Motor neuron (in vitro differentiated cells): ENCODE measurements at regions not wholly inside any gene's neighbourhood (a gene's known extent, or its start where the extent isn't known, plus 50 kb on each side); places are given as distances from the start of the nearest gene placed in this dataset.
"Not testable (repeated sequence)": the region's sequence is repeated elsewhere in the genome, so short reads cannot be mapped to it uniquely, and the experiment has no call there.

Source experiments
- ATAC-seq, 8 experiments: fragments of 200-7000 bp; cut with Tn5 transposase; replicated peaks in 6 of 8; 2 replicates each; pipeline ENCODE4 v1.8.0; 2021; ENCODE audit warnings: mild to moderate bottlenecking in 8 of 8, moderate library complexity in 8 of 8
- H3K27ac ChIP-seq, 2 donors: fragments of 250-450 bp; sonication (Bioruptor Pico); 2 replicates each; pipeline ENCODE4 v1.9.0; 2021; ENCODE audit warnings: antibody characterized with exemption in 2 of 2, mild to moderate bottlenecking in 2 of 2, moderate library complexity in 1 of 2
- H3K4me1 ChIP-seq, 2 donors: fragments of 250-450 bp; sonication (Bioruptor Pico); replicated peaks in 1 of 2; 2 replicates each; pipeline ENCODE4 v1.6.1; 2021; ENCODE audit warnings: antibody characterized with exemption in 2 of 2, mild to moderate bottlenecking in 2 of 2, moderate library complexity in 1 of 2
- H3K4me3 ChIP-seq, 5 donors: fragments of 250-450 bp; sonication (Bioruptor Pico); 2 replicates each; pipeline ENCODE4 v1.9.0; 2021; ENCODE audit warnings: antibody characterized with exemption in 5 of 5, mild to moderate bottlenecking in 5 of 5, moderate library complexity in 4 of 5
- WGBS, 10 experiments: fragments of 450-650 bp; shearing (Covaris generic); methylation state at CpG; one replicate each; pipeline ENCODE4 v1.0.0; 2022; 5-methylcytosine and 5-hydroxymethylcytosine counted together
- in situ Hi-C, 9 experiments: fragments of 400-800 bp; cut with MboI; loops; one replicate each; pipeline ENCODE4 v1.15.0; 2021; ENCODE audit warnings: low sequenced_read_pairs in 9 of 9, low pct_unique_long_range_greater_than_20kb in 2 of 9; ENCODE audit not compliant: unreplicated experiment in 9 of 9

GRCh38 chr6:98044151-98044561 lies 761.1 kb upstream of the MMS22L start:
- WGBS, 10 experiments, result 14 to 80% (median 33%) methylated on average over 1 to 7 of the region's 7 CpGs; no CpG with 5 or more reads in 1 of the 10 experiments
- peak overlapping the region; percentile 42 to 58 for H3K27ac ChIP-seq
- H3K4me3 ChIP-seq, result no peak overlapping the region

DNA sequence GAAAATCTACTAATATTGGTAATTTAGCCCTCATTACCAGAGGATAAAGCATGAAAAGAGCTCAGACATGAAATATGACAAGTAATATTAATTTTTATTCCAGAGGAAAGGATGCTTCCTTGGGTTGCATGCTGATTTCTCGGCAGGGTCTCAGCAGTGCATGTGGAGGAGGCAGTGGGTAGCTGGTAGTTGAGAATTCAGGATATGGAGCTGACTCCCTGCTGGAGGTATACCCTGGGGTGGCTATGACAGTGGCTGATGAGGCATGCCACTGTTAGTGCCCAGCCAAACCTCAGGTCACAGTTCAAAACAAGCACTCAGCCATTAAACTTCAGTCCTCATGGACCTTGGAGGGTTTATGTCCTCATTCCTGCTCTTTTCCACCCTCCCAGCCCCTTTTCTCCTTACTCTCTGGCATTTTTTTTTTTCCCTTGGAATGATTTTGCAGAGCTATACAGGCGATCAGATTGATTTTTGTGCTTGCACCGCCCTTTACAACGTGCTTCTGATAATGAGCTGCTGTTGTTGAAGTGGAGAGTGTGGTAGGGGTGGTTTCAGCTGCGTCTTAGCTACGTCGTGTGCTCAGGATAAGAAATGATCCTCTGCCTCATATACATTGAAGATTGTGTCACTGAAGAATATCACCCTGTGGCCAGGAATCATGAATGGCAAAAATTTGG lies 761.9 kb upstream of the MMS22L start:
- WGBS, 10 experiments, result 3 to 82% (median 39%) methylated on average over 1 to 5 of the region's 7 CpGs; no CpG with 5 or more reads in 1 of the 10 experiments
- peak overlapping the region in 1 of 5 donors; percentile 4 for H3K4me3 ChIP-seq
- peak in 5 of 8 experiments; percentile 28 to 65 (median 50) for ATAC-seq
- H3K27ac ChIP-seq, result peak overlapping the region; percentile 42 to 58
- in situ Hi-C loops, result loop anchor here in 5 of 9 experiments (25.0 kb wide), 3 partner anchors 333 to 792 kb away; partner anchors contain the start of gene POU3F2 (in 2 of the 5)
- H3K4me1 ChIP-seq, result peaks cover 50 to 63% of the 10 kb centered on the region in 2 donors

More at GRCh38 chr6:98044151-98044561, 761.1 kb upstream of the MMS22L start:
- in situ Hi-C loops, result loop anchor here in 5 of 9 experiments (25.0 kb wide), 3 partner anchors 332 to 793 kb away; partner anchors contain the start of gene POU3F2 (in 2 of the 5)
- ATAC-seq, result peak in 5 of 8 experiments; percentile 67 to 83 (median 77)
- peaks cover 57 to 70% of the 10 kb centered on the region in 2 donors for H3K4me1 ChIP-seq

DNA sequence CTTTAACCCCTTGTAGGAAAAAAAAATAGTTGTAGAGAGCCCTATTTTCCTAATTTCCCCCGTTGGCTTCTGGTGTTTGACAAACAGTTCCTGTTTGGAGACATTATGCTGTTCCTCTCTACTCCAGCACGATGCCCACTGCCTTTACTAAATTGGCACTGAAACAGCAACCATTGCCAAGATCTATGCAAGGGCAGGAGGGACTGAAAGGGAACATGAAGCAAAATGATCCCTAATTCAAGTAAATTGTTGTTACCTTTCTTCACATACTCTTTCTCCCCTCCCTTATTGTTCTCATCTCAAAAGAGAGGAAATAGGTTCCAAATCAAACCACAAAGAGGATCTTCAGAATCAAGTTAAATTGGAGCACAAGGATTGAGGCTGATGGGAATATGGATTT lies 764.1 kb upstream of the MMS22L start:
- ATAC-seq, result no peak
- no peak overlapping the region for H3K4me3 ChIP-seq

DNA sequence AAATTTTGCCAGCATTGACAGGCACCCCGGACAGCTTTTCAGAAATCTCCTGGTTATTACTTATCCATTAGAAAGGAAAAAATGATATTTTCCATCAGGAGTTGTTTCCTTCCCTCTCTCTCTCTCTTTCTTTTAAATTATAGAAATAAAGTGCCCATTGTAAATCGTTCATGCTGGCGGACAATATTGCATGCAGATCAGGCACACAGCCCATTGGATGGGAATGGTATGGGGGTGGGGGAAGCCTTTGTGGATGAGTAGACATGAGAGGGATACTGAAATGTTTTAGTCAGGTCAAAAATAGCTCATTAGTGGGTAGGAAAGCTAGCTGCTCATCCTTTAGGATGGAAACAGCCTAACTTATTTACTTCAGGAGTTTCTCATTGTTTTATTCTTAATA lies 764.9 kb upstream of the MMS22L start:
- ATAC-seq, result no peak
- WGBS, 10 experiments, result 7 to 100% (median 78%) methylated on average over 1 to 3 of the region's 3 CpGs; no CpG with 5 or more reads in 1 of the 10 experiments
- Histone ChIP-seq H3K4me3 (no peak overlapping the region), H3K27ac (no peak overlapping the region), H3K4me1 (peaks cover 25 to 33% of the 10 kb centered on the region in 2 donors)
- in situ Hi-C loops, result loop anchor here in 5 of 9 experiments (25.0 kb wide), 3 partner anchors 336 to 789 kb away; partner anchors contain the start of gene POU3F2 (in 2 of the 5)

More for the DNA sequence above, 764.1 kb upstream of the MMS22L start:
- in situ Hi-C loops, result loop anchor here in 5 of 9 experiments (25.0 kb wide), 3 partner anchors 335 to 790 kb away; partner anchors contain the start of gene POU3F2 (in 2 of the 5)
- peaks cover 29 to 40% of the 10 kb centered on the region in 2 donors for H3K4me1 ChIP-seq
- H3K27ac ChIP-seq, result no peak overlapping the region
- 0 to 100% (median 80%) methylated on average over 1 to 2 of the region's 2 CpGs; no CpG with 5 or more reads in 1 of the 10 experiments for whole genome bisulfite sequencing, 10 experiments

DNA sequence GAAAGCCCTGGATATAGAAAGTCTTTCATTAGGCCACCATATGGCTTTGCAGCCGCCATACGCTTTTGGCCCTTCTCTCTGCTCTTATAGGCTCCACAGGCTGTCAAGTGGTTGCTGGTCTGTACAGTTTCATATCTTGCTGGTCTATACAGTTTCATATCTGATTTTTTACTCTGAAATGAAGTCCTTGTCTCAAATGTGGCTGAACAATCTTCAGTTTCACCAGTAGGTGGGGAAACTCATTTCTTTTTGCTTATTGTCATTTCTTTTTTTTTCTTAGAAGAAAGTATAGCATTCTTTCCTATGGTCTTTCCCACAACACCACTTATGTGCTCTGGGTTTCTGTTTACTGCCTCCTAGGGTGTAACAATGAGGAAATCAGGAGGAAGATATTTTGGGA lies 771.4 kb upstream of the MMS22L start:
- Histone ChIP-seq H3K4me1 (peaks cover 7 to 31% of the 10 kb centered on the region in 2 donors), H3K27ac (no peak overlapping the region), H3K4me3 (no peak overlapping the region)
- 34 to 100% (median 94%) methylated on average over 1 to 2 of the region's 2 CpGs; no CpG with 5 or more reads in 2 of the 10 experiments for WGBS, 10 experiments
- peak in 1 of 8 experiments; percentile 47 for ATAC-seq
- in situ Hi-C loops, result loop anchor here in 2 of 9 experiments (25.0 kb wide), 1 partner anchor 783 kb away; the partner anchor contains the start of gene POU3F2 (in 2 of the 2)

GRCh38 chr6:98056955-98057354 lies 773.9 kb upstream of the MMS22L start:
- Histone ChIP-seq H3K27ac (peak overlapping the region in 1 of 2 donors; percentile 17), H3K4me1 (peaks cover 7 to 31% of the 10 kb centered on the region in 2 donors), H3K4me3 (peak overlapping the region in 1 of 5 donors; percentile 0)
- peak in 5 of 8 experiments; percentile 58 to 81 (median 76) for ATAC-seq
- 0 to 24% (median 4%) methylated on average over 3 to 5 of the region's 5 CpGs; no CpG with 5 or more reads in 2 of the 10 experiments for WGBS, 10 experiments
- in situ Hi-C loops, result loop anchor here in 2 of 9 experiments (25.0 kb wide), 1 partner anchor 780 kb away; the partner anchor contains the start of gene POU3F2 (in 2 of the 2)

DNA sequence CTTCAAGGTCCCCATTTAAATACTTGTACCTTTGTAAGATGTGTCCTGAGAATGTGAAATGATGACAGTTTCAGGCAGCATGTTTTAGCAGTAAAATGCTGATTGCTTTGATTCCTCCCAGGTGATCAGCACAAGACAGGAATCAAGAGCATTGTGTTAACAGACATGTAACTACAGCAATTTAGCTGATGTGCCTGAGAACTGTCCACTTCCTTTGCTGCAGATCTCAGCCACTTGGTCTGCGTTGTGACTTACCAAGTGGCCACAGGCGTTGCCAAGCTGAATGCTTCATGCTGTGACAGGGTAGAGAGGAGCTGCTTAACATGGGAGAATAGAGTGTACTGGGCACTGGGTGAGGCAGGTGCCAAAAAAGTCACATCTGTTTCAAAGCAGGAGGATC lies 767.0 kb upstream of the POU3F2 start:
- Histone ChIP-seq H3K4me1 (no peaks in the 10 kb centered on the region), H3K27ac (no peak overlapping the region), H3K4me3 (no peak overlapping the region)
- no peak for ATAC-seq
- in situ Hi-C loops, result loop anchor here in 2 of 9 experiments (25.0 kb wide), 1 partner anchor 770 kb away; the partner anchor contains the start of gene POU3F2 (in 2 of the 2)
- 40 to 80% (median 50%) methylated on average over 1 to 2 of the region's 2 CpGs; no CpG with 5 or more reads in 7 of the 10 experiments for WGBS, 10 experiments

DNA sequence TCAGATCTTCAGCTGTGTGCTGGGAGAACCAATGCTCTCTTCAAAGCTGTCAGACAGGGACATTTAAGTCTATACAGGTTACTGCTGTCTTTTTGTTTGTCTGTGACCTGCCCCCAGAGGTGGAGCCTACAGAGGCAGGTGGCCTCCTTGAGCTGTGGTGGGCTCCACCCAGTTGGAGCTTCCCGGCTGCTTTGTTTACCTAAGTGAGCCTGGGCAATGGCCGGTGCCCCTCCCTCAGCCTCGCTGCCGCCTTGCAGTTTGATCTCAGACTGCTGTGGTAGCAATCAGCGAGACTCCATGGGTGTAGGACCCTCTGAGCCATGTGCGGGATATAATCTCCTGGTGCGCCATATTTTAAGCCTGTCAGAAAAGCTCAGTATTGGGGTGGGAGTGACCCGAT lies 745.8 kb upstream of the POU3F2 start:
- H3K4me3 ChIP-seq, H3K4me1 ChIP-seq, in situ Hi-C loops, H3K27ac ChIP-seq, ATAC-seq: not testable (repeated sequence)
- WGBS, 10 experiments, result 47 to 100% (median 94%) methylated on average over 1 to 4 of the region's 8 CpGs; no CpG with 5 or more reads in 5 of the 10 experiments

- Histone ChIP-seq H3K27ac (no peak overlapping the region), H3K4me1 (peaks cover 0 to 5% of the 10 kb centered on the region in 2 donors), H3K4me3 (no peak overlapping the region)
- ATAC-seq, result peak in 1 of 8 experiments; percentile 32
- 0 to 83% (median 59%) methylated on average over 1 to 2 of the region's 2 CpGs; no CpG with 5 or more reads in 2 of the 10 experiments for WGBS, 10 experiments
- in situ Hi-C loops, result no loop called here
Observed at GRCh38 chr6:98092331-98092730, 742.0 kb upstream of the POU3F2 start.

- no peak overlapping the region for H3K27ac ChIP-seq
- WGBS, 10 experiments, result 15 to 100% (median 85%) methylated on average over 1 to 4 of the region's 4 CpGs
- in situ Hi-C loops, result no loop called here
- no peak overlapping the region for H3K4me3 ChIP-seq
- peaks cover 0 to 5% of the 10 kb centered on the region in 2 donors for H3K4me1 ChIP-seq
- no peak for ATAC-seq
Observed at GRCh38 chr6:98094696-98095095, 739.7 kb upstream of the POU3F2 start.

- in situ Hi-C loops, result no loop called here
- Histone ChIP-seq H3K4me1 (no peaks in the 10 kb centered on the region), H3K27ac (no peak overlapping the region), H3K4me3 (no peak overlapping the region)
- ATAC-seq, result no peak
Observed at GRCh38 chr6:98107801-98108200, 726.6 kb upstream of the POU3F2 start.

- 17 to 87% (median 55%) methylated on average over 2 to 9 of the region's 9 CpGs; no CpG with 5 or more reads in 4 of the 10 experiments for WGBS, 10 experiments
- peaks cover 19 to 37% of the 10 kb centered on the region in 2 donors for H3K4me1 ChIP-seq
- in situ Hi-C loops, result no loop called here
- no peak overlapping the region for H3K4me3 ChIP-seq
- ATAC-seq, result peak in 5 of 8 experiments; percentile 63 to 83 (median 76)
- peak overlapping the region; percentile 34 to 41 for H3K27ac ChIP-seq
Observed at GRCh38 chr6:98116455-98116854, 717.9 kb upstream of the POU3F2 start.

DNA sequence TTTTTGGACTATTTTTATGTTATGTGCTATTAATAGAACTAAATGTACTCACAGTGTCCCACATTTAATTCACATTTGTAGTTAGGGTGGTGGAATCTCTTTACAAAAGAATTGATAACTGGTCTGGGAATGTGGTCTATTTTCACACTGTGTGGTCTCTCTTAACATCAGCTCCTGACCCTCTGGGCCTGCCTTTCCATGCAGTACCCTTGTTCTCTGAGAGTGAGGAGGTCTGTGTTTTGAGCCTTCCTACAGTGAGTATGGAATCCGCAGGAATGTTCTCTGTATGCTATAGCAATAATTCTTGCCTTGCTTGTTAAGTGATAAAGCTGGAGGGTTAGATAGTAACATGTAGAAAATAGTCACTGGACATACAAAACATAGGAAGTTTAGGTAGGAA lies 717.3 kb upstream of the POU3F2 start:
- H3K4me1 ChIP-seq, result peaks cover 19 to 37% of the 10 kb centered on the region in 2 donors
- no peak overlapping the region for H3K4me3 ChIP-seq
- WGBS, 10 experiments, result 0% methylated on average over 1 of the region's 1 CpG; no CpG with 5 or more reads in 3 of the 10 experiments
- in situ Hi-C loops, result no loop called here
- peak in 4 of 8 experiments; percentile 30 to 41 (median 36) for ATAC-seq
- H3K27ac ChIP-seq, result no peak overlapping the region
